GM12878 (cell line): ENCODE measurements at regions not wholly inside any gene's neighbourhood (a gene's known extent, or its start where the extent isn't known, plus 50 kb on each side); places are given as distances from the start of the nearest gene placed in this dataset.

Experiments
- ATAC-seq: fragments of 200-7000 bp; cut with Tn5 transposase; 3 replicates; pipeline ENCODE4 v1.9.1; 2020; ENCODE audit warnings: mild to moderate bottlenecking, moderate library complexity
- BruUV-seq: library from RNA; stranded (reverse); fragments of 400-500 nt; replicated peaks from 2 replicates; lab custom pipeline; 2021; lab: Mats Ljungman, UMichigan
- CTCF ChIA-PET: fragments of 300-600 bp; sonication (Branson Sonifier 250); formaldehyde crosslinking; extraction: SDS; loops from one replicate; lab custom pipeline; 2021; ENCODE audit warnings: inconsistent platforms; lab: Yijun Ruan, JAX
- POLR2A ChIA-PET: fragments of 350-600 bp; formaldehyde crosslinking; extraction: SDS; loops from one replicate; lab custom pipeline; 2021; ENCODE audit warnings: inconsistent platforms; lab: Charles Lee
- RAD21 ChIA-PET: fragments of 300-600 bp; sonication (Branson Sonifier 250); formaldehyde crosslinking; loops from one replicate; lab custom pipeline; 2023; ENCODE audit warnings: antibody characterized with exemption; ENCODE audit not compliant: unreplicated experiment; lab: Charles Lee
- SMC1A ChIA-PET: fragments of 300-600 bp; sonication (Branson Sonifier 250); formaldehyde crosslinking; loops from one replicate; lab custom pipeline; 2023; ENCODE audit not compliant: unreplicated experiment, uncharacterized antibody; lab: Charles Lee
- DNase-seq: peaks from one replicate; pipeline ENCODE4 v3.0.0-alpha.2; 2011; ENCODE audit warnings: low read depth, low spot score
- FAIRE-seq: peaks from 3 replicates; lab custom pipeline; 2011; peaks lifted over from hg19 to GRCh38; lab: Jason Lieb, UNC
- H2AFZ ChIP-seq: 2 replicates; pipeline ENCODE4 v1.6.0; 2011; ENCODE audit warnings: low read depth, low read length, control low read depth; ENCODE audit not compliant: control insufficient read depth
- H3K27ac ChIP-seq: 2 replicates; pipeline ENCODE4 v1.5.1; 2011; ENCODE audit warnings: control low read depth; ENCODE audit not compliant: control insufficient read depth, insufficient read depth
- H3K27me3 ChIP-seq, 2 experiments: replicated peaks in 1 of 2; 2 replicates each; pipeline versions ENCODE4 v1.6.0 to v1.6.1; 2011; ENCODE audit warnings: low read length in 1 of 2; ENCODE audit not compliant: control insufficient read depth in 2 of 2, insufficient read depth in 2 of 2
- H3K36me3 ChIP-seq, 2 experiments: 2 replicates each; pipeline ENCODE4 v1.5.1; 2011; ENCODE audit warnings: low read length in 1 of 2; ENCODE audit not compliant: control insufficient read depth in 2 of 2, insufficient read depth in 2 of 2
- H3K4me1 ChIP-seq: 2 replicates; pipeline ENCODE4 v1.6.1; 2011; ENCODE audit warnings: mild to moderate bottlenecking, low read length, moderate library complexity, mixed read lengths; ENCODE audit not compliant: control insufficient read depth, insufficient read depth
- H3K4me2 ChIP-seq: 2 replicates; pipeline ENCODE4 v1.6.0; 2011; ENCODE audit warnings: control low read depth; ENCODE audit not compliant: control insufficient read depth, insufficient read depth
- H3K4me3 ChIP-seq: fragments of 200-600 bp; sonication (generic); 2 replicates; pipeline ENCODE4 v1.5.1; 2016
- H3K79me2 ChIP-seq: 2 replicates; pipeline ENCODE4 v1.6.0; 2011; ENCODE audit warnings: low read length; ENCODE audit not compliant: control insufficient read depth, insufficient read depth
- H3K9ac ChIP-seq: 2 replicates; pipeline ENCODE4 v1.8.0; 2011; ENCODE audit warnings: low read length, control low read depth, mixed read lengths; ENCODE audit not compliant: control insufficient read depth, insufficient read depth
- H3K9me3 ChIP-seq: replicated peaks from 3 replicates; pipeline ENCODE4 v1.5.1; 2011; ENCODE audit warnings: mild to moderate bottlenecking, low read length; ENCODE audit not compliant: control insufficient read depth, insufficient read depth
- H4K20me1 ChIP-seq: 2 replicates; pipeline ENCODE4 v1.6.0; 2011; ENCODE audit not compliant: control insufficient read depth, insufficient read depth
- CEBPB ChIP-seq, 2 experiments: fragments of 150-350 bp in 1 of 2; IDR thresholded peaks; 2 replicates each; pipeline ENCODE4 v1.6.1; 2012 to 2014; ENCODE audit warnings: low read depth in 2 of 2, low read length in 2 of 2, borderline replicate concordance in 1 of 2, inconsistent platforms in 1 of 2
- EGR1 ChIP-seq, 2 experiments: IDR thresholded peaks; 1 replicate in 1 of 2; 2 replicates in 1 of 2; pipeline ENCODE4 v1.6.1; 2011 to 2012; ENCODE audit warnings: low read depth in 2 of 2, low read length in 2 of 2, borderline replicate concordance in 1 of 2, mild to moderate bottlenecking in 1 of 2, moderate library complexity in 1 of 2
- MEF2B ChIP-seq: fragments of 450-650 bp; IDR thresholded peaks from 2 replicates; pipeline ENCODE4 v1.6.1; 2018; ENCODE audit warnings: mild to moderate bottlenecking, moderate library complexity; ENCODE audit not compliant: partially characterized antibody, poor library complexity, severe bottlenecking
- MXI1 ChIP-seq: fragments of 150-350 bp; IDR thresholded peaks from 2 replicates; pipeline ENCODE4 v1.6.1; 2011; ENCODE audit warnings: low read depth, mild to moderate bottlenecking, inconsistent platforms, low read length, improper control_type of control experiment
- POLR2A ChIP-seq: IDR thresholded peaks from 2 replicates; pipeline ENCODE4 v1.6.1; 2011; ENCODE audit warnings: low read depth, mild to moderate bottlenecking, low read length
- SIN3A ChIP-seq: IDR thresholded peaks from 2 replicates; pipeline ENCODE4 v1.6.1; 2012; ENCODE audit warnings: low read depth, low read length, improper control_type of control experiment
- SUPT20H ChIP-seq: IDR thresholded peaks from 2 replicates; pipeline ENCODE4 v1.6.1; 2011; ENCODE audit warnings: low read depth, mild to moderate bottlenecking, low read length, moderate library complexity, borderline replicate concordance; ENCODE audit not compliant: control insufficient read depth
- WGBS: methylation state at CpG from one replicate; pipeline ENCODE4 v1.1.6; 2016; ENCODE audit warnings: low lambda C conversion rate; ENCODE audit not compliant: insufficient replicate concordance, insufficient coverage; ENCODE audit errors: missing lambda C conversion rate; 5-methylcytosine and 5-hydroxymethylcytosine counted together
- in situ Hi-C: fragments of 300-500 bp; cut with MboI; formaldehyde crosslinking; loops from 9 replicates; pipeline ENCODE4 v1.14.3; 2018; ENCODE audit warnings: mixed read lengths
- intact Hi-C: fragments of 100-400 bp; cut with micrococcal nuclease; formaldehyde crosslinking; loops from one replicate; pipeline ENCODE4 v1.14.2; 2022; ENCODE audit not compliant: unreplicated experiment
- TF ChIP-seq, protein P1 (sequence below): fragments of 450-650 bp; IDR thresholded peaks from 2 replicates; pipeline ENCODE4 v1.6.1; 2017; ENCODE audit warnings: mild to moderate bottlenecking, moderate library complexity
- TF ChIP-seq, protein P2 (sequence below): IDR thresholded peaks from 2 replicates; pipeline ENCODE4 v1.6.1; 2012; ENCODE audit warnings: improper control_type of control experiment, low read depth, low read length; ENCODE audit not compliant: insufficient replicate concordance

DNA sequence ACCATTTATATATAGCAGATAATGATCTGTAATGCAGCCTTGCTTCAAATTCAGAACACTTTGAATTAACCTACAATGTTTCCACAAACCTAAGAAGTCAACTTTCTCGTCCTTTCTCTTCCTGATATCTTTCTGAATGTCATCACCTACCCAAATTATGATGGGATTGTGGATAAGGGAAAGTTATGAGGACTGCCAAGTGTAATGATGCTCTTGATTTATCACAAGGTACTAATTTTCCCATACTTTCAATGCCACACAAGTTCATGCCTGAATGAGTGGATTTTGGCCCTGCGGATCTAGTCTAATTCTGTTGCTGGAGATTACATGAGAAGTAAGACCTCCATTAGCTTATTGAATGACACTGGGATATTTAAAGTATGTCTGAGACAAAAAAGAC, 82.6 kb upstream of the NANOGP8 start (continued):
- TF ChIP-seq, protein P1, sequence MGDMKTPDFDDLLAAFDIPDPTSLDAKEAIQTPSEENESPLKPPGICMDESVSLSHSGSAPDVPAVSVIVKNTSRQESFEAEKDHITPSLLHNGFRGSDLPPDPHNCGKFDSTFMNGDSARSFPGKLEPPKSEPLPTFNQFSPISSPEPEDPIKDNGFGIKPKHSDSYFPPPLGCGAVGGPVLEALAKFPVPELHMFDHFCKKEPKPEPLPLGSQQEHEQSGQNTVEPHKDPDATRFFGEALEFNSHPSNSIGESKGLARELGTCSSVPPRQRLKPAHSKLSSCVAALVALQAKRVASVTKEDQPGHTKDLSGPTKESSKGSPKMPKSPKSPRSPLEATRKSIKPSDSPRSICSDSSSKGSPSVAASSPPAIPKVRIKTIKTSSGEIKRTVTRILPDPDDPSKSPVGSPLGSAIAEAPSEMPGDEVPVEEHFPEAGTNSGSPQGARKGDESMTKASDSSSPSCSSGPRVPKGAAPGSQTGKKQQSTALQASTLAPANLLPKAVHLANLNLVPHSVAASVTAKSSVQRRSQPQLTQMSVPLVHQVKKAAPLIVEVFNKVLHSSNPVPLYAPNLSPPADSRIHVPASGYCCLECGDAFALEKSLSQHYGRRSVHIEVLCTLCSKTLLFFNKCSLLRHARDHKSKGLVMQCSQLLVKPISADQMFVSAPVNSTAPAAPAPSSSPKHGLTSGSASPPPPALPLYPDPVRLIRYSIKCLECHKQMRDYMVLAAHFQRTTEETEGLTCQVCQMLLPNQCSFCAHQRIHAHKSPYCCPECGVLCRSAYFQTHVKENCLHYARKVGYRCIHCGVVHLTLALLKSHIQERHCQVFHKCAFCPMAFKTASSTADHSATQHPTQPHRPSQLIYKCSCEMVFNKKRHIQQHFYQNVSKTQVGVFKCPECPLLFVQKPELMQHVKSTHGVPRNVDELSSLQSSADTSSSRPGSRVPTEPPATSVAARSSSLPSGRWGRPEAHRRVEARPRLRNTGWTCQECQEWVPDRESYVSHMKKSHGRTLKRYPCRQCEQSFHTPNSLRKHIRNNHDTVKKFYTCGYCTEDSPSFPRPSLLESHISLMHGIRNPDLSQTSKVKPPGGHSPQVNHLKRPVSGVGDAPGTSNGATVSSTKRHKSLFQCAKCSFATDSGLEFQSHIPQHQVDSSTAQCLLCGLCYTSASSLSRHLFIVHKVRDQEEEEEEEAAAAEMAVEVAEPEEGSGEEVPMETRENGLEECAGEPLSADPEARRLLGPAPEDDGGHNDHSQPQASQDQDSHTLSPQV, result no peak
- TF ChIP-seq, all 136 proteins: peak for 0

DNA sequence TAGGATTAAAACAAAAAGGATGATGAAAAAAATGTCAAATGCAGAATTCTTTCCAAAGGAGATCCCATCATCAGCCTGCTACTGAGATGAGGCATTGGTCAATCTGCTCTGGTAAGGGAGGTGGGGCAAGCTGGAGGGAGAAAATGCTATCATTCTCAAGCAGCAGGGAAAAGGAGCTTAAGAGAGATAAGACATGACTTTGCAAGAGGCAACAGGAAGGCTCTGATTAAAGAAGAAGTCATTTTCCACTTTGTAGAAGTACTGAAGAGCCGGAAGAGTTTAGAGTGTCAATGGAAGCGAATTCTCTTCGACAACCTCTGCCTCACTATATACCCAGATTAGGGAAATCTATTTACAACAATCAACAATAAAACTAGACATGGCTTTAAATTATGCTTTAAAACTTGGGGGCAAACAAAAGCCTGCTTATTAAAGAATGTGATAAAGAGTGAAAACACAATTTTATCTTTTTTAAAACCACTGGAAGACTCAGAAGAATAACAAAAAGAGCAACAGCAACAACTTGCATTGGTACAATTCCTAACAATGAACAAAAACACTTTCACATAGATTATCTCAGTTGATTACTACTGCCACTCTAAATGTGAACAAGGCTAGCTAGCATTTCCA, 81.8 kb upstream of the NANOGP8 start:
- intact Hi-C loops, result no loop called here
- POLR2A ChIA-PET, result no interaction called here
- Histone ChIP-seq H3K36me3 (no peaks in the 10 kb centered on the region), H3K4me1 (no peaks in the 10 kb centered on the region), H3K27me3 (no peaks in the 10 kb centered on the region), H3K27ac (no peak overlapping the region), H3K4me3 (no peak overlapping the region), H3K4me2 (no peak overlapping the region), H4K20me1 (no peaks in the 10 kb centered on the region), H3K9me3 (no peaks in the 10 kb centered on the region), H3K79me2 (no peaks in the 10 kb centered on the region), H2AFZ (no peak overlapping the region), H3K9ac (no peak overlapping the region)
- SMC1A ChIA-PET, result interaction anchor here (1.2 kb wide), 1 partner anchor 30 kb away, joined by 4 read pairs; no protein-coding TSS in a partner anchor
- DNase-seq (no peak), FAIRE-seq (no peak), ATAC-seq (no peak)
- RAD21 ChIA-PET, result no interaction called here
- in situ Hi-C loops, result no loop called here
- 90% methylated on average over 3 of the region's 3 CpGs for WGBS
- CTCF ChIA-PET, result no interaction called here
- BruUV-seq, result no TSS peak
- TF ChIP-seq CEBPB (IDR thresholded peaks at IDR 0.05; ENCODE audit: borderline replicate concordance in 1 of 2, low read depth in 2 of 2, low read length in 2 of 2), result no peak
- TF ChIP-seq SIN3A, result no peak
- TF ChIP-seq, protein P2, sequence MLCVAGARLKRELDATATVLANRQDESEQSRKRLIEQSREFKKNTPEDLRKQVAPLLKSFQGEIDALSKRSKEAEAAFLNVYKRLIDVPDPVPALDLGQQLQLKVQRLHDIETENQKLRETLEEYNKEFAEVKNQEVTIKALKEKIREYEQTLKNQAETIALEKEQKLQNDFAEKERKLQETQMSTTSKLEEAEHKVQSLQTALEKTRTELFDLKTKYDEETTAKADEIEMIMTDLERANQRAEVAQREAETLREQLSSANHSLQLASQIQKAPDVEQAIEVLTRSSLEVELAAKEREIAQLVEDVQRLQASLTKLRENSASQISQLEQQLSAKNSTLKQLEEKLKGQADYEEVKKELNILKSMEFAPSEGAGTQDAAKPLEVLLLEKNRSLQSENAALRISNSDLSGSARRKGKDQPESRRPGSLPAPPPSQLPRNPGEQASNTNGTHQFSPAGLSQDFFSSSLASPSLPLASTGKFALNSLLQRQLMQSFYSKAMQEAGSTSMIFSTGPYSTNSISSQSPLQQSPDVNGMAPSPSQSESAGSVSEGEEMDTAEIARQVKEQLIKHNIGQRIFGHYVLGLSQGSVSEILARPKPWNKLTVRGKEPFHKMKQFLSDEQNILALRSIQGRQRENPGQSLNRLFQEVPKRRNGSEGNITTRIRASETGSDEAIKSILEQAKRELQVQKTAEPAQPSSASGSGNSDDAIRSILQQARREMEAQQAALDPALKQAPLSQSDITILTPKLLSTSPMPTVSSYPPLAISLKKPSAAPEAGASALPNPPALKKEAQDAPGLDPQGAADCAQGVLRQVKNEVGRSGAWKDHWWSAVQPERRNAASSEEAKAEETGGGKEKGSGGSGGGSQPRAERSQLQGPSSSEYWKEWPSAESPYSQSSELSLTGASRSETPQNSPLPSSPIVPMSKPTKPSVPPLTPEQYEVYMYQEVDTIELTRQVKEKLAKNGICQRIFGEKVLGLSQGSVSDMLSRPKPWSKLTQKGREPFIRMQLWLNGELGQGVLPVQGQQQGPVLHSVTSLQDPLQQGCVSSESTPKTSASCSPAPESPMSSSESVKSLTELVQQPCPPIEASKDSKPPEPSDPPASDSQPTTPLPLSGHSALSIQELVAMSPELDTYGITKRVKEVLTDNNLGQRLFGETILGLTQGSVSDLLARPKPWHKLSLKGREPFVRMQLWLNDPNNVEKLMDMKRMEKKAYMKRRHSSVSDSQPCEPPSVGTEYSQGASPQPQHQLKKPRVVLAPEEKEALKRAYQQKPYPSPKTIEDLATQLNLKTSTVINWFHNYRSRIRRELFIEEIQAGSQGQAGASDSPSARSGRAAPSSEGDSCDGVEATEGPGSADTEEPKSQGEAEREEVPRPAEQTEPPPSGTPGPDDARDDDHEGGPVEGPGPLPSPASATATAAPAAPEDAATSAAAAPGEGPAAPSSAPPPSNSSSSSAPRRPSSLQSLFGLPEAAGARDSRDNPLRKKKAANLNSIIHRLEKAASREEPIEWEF, result no peak
- TF ChIP-seq SUPT20H, result no peak
- TF ChIP-seq MEF2B, result no peak
- no peak for TF ChIP-seq POLR2A
- no peak for TF ChIP-seq EGR1 (IDR thresholded peaks at IDR 0.05; ENCODE audit: borderline replicate concordance in 1 of 2, low read depth in 2 of 2, low read length in 2 of 2)
- TF ChIP-seq MXI1, result no peak
